ENCODE measurements at regions not wholly inside any gene's neighbourhood (a gene's known extent, or its start where the extent isn't known, plus 50 kb on each side); places are given as distances from the start of the nearest gene placed in this dataset.

GRCh38 chr18:75785834-75786233 is 358.3 kb upstream of the SMIM21 start:
- H3K4me3 ChIP-seq (replicated peaks in 1 of 2; ENCODE audit: low read depth in 2 of 2, low read length in 2 of 2) = no peak overlapping the region
- no peak for TF ChIP-seq CTCF (IDR thresholded peaks at IDR 0.05; ENCODE audit: low read depth, low read length)
- no peak for DNase-seq (ENCODE audit: low read depth in 2 of 2)

- no peak for DNase-seq (ENCODE audit: low read depth in 2 of 2)
- no peak overlapping the region for H3K4me3 ChIP-seq (replicated peaks in 1 of 2; ENCODE audit: low read depth in 2 of 2, low read length in 2 of 2)
- TF ChIP-seq CTCF (IDR thresholded peaks at IDR 0.05; ENCODE audit: low read depth, low read length) = no peak
These were observed 357.7 kb upstream of the SMIM21 start for GRCh38 chr18:75785206-75785605.

GRCh38 chr18:75784390-75784789 is 356.9 kb upstream of the SMIM21 start:
- TF ChIP-seq CTCF (IDR thresholded peaks at IDR 0.05; ENCODE audit: low read depth, low read length) = no peak
- H3K4me3 ChIP-seq (replicated peaks in 1 of 2; ENCODE audit: low read depth in 2 of 2, low read length in 2 of 2) = no peak overlapping the region
- no peak for DNase-seq (ENCODE audit: low read depth in 2 of 2)

- TF ChIP-seq CTCF (IDR thresholded peaks at IDR 0.05; ENCODE audit: low read depth, low read length) = no peak
- no peak for DNase-seq (ENCODE audit: low read depth in 2 of 2)
- H3K4me3 ChIP-seq (replicated peaks in 1 of 2; ENCODE audit: low read depth in 2 of 2, low read length in 2 of 2) = no peak overlapping the region
These were observed 356.2 kb upstream of the SMIM21 start for GRCh38 chr18:75783566-75784281.

- DNase-seq (ENCODE audit: low read depth in 2 of 2) = no peak
- TF ChIP-seq CTCF (IDR thresholded peaks at IDR 0.05; ENCODE audit: low read depth, low read length) = no peak
- no peak overlapping the region for H3K4me3 ChIP-seq (replicated peaks in 1 of 2; ENCODE audit: low read depth in 2 of 2, low read length in 2 of 2)
These were observed 355.3 kb upstream of the SMIM21 start for GRCh38 chr18:75782826-75783225.

GRCh38 chr18:75782204-75782603 is 354.7 kb upstream of the SMIM21 start:
- no peak overlapping the region for H3K4me3 ChIP-seq (replicated peaks in 1 of 2; ENCODE audit: low read depth in 2 of 2, low read length in 2 of 2)
- no peak for DNase-seq (ENCODE audit: low read depth in 2 of 2)
- TF ChIP-seq CTCF (IDR thresholded peaks at IDR 0.05; ENCODE audit: low read depth, low read length) = no peak

GRCh38 chr18:75779910-75780309 is 352.4 kb upstream of the SMIM21 start:
- DNase-seq (ENCODE audit: low read depth in 2 of 2) = no peak
- no peak overlapping the region for H3K4me3 ChIP-seq (replicated peaks in 1 of 2; ENCODE audit: low read depth in 2 of 2, low read length in 2 of 2)
- TF ChIP-seq CTCF (IDR thresholded peaks at IDR 0.05; ENCODE audit: low read depth, low read length) = no peak
